ENCODE measurements at regions not wholly inside any gene's neighbourhood (a gene's known extent, or its start where the extent isn't known, plus 50 kb on each side); places are given as distances from the start of the nearest gene placed in this dataset.

- Histone ChIP-seq H3K4me3 (no peak overlapping the region), H3K4me1 (peaks cover 0 to 4% of the 10 kb centered on the region in 2 donors), H3K27me3 (no peaks in the 10 kb centered on the region), H3K36me3 (no peaks in the 10 kb centered on the region), H3K27ac (no peak overlapping the region), H3K9me3 (no peaks in the 10 kb centered on the region)
- ATAC-seq (no peak), DNase-seq (no peak)
- in situ Hi-C loops (cut with MboI; ENCODE audit: low sequenced_read_pairs in 4 of 4) (no loop called here), intact Hi-C loops (cut with DNase I; ENCODE audit: low total_unique reads) (no loop called here)
- no peak for TF ChIP-seq POLR2A (IDR thresholded peaks at IDR 0.05)
- no peak for TF ChIP-seq CTCF (IDR thresholded peaks at IDR 0.05 in 4 of 5, conservative IDR thresholded peaks at IDR 0.05 in 1 of 5)
Observed at GRCh38 chr14:58954901-58955861, 233.3 kb upstream of the DAAM1 start.

GRCh38 chr14:58961045-58961731 is 227.3 kb upstream of the DAAM1 start:
- in situ Hi-C loops (cut with MboI; ENCODE audit: low sequenced_read_pairs in 4 of 4): no loop called here
- no peaks in the 10 kb centered on the region for H3K27me3 ChIP-seq
- intact Hi-C loops (cut with DNase I; ENCODE audit: low total_unique reads): no loop called here
- no peak overlapping the region for H3K27ac ChIP-seq
- no peak overlapping the region for H3K4me3 ChIP-seq
- H3K36me3 ChIP-seq: no peaks in the 10 kb centered on the region
- TF ChIP-seq POLR2A (IDR thresholded peaks at IDR 0.05) (no peak), CTCF (IDR thresholded peaks at IDR 0.05 in 4 of 5, conservative IDR thresholded peaks at IDR 0.05 in 1 of 5) (no peak)
- H3K4me1 ChIP-seq: no peaks in the 10 kb centered on the region
- DNase-seq (no peak), ATAC-seq (no peak)
- no peaks in the 10 kb centered on the region for H3K9me3 ChIP-seq

- intact Hi-C loops (cut with DNase I; ENCODE audit: low total_unique reads): no loop called here
- in situ Hi-C loops (cut with MboI; ENCODE audit: low sequenced_read_pairs in 4 of 4): no loop called here
- H3K27me3 ChIP-seq: no peaks in the 10 kb centered on the region
- no peaks in the 10 kb centered on the region for H3K36me3 ChIP-seq
- no peaks in the 10 kb centered on the region for H3K4me1 ChIP-seq
- H3K27ac ChIP-seq: no peak overlapping the region
- DNase-seq: no peak
- no peaks in the 10 kb centered on the region for H3K9me3 ChIP-seq
- TF ChIP-seq POLR2A (IDR thresholded peaks at IDR 0.05) (no peak), CTCF (IDR thresholded peaks at IDR 0.05 in 4 of 5, conservative IDR thresholded peaks at IDR 0.05 in 1 of 5) (no peak)
- H3K4me3 ChIP-seq: no peak overlapping the region
- ATAC-seq: no peak
Observed at GRCh38 chr14:58963873-58964597, 224.4 kb upstream of the DAAM1 start.

GRCh38 chr14:58964598-58964928 is 223.9 kb upstream of the DAAM1 start:
- Histone ChIP-seq H3K4me1 (no peaks in the 10 kb centered on the region), H3K36me3 (no peaks in the 10 kb centered on the region), H3K9me3 (no peaks in the 10 kb centered on the region), H3K4me3 (no peak overlapping the region), H3K27ac (no peak overlapping the region), H3K27me3 (no peaks in the 10 kb centered on the region)
- no peak for DNase-seq
- intact Hi-C loops (cut with DNase I; ENCODE audit: low total_unique reads): no loop called here
- TF ChIP-seq CTCF (IDR thresholded peaks at IDR 0.05 in 4 of 5, conservative IDR thresholded peaks at IDR 0.05 in 1 of 5): no peak
- in situ Hi-C loops (cut with MboI; ENCODE audit: low sequenced_read_pairs in 4 of 4): no loop called here
- ATAC-seq: no peak

All from gastrocnemius medialis (tissue), 4 donors.